ENCODE measurements at regions not wholly inside any gene's neighbourhood (a gene's known extent, or its start where the extent isn't known, plus 50 kb on each side); places are given as distances from the start of the nearest gene placed in this dataset.
"Not testable (repeated sequence)": the region's sequence is repeated elsewhere in the genome, so short reads cannot be mapped to it uniquely, and the experiment has no call there.

DNA sequence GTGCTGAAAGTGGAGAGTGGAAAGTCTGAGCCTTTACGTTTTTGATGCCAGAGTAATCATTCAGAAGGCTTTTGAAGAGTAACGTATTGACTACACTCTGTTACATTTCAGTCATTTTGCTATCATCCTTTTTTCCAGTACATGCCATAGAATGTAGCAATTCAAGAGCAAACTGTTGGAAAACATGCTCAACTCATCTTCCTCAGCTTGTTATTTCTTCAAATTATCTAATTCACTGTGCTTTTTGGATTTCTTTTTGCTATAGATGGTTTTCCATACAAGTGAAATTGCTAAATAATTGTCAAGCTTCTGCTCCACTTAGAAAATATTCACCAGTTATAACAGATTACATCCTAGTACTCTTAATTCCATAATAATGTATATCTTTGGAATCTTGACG is 129.9 kb upstream of the CLEC14A start:
- peaks cover 6% of the 10 kb centered on the region for H3K27me3 Mint-ChIP-seq
- CTCF ChIA-PET: no interaction called here
- intact Hi-C loops (cut with micrococcal nuclease): no loop called here
- H3K9me3 Mint-ChIP-seq: no peaks in the 10 kb centered on the region
- POLR2A ChIA-PET: no interaction called here
- H3K27ac Mint-ChIP-seq: no peak overlapping the region
- no peaks in the 10 kb centered on the region for H3K36me3 Mint-ChIP-seq
- no peak for DNase-seq
- no peak overlapping the region for H3K4me3 Mint-ChIP-seq
- no peaks in the 10 kb centered on the region for H3K4me1 Mint-ChIP-seq (ENCODE audit: low read depth)

DNA sequence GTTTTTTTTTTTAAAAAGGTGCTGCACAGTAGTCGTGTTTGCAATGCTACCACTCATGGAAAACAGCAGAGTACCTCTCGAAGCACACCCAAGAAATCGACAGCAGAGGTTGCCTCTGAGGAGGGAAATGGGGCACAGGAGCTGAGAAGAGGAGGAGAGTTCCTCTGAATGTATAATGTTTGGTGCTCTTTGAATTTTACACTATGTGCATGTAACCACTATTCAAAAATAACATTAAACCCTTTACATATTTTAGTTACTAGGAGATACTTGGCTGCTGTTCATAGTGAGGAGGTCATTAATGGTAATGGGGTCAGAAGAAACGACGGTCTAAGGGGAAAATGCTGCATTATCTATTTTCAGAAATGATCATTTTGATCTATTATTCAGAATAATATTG is 129.4 kb upstream of the CLEC14A start:
- Mint-ChIP-seq H3K4me3 (no peak overlapping the region), H3K9me3 (no peaks in the 10 kb centered on the region), H3K27me3 (peaks cover 7% of the 10 kb centered on the region), H3K4me1 (ENCODE audit: low read depth) (no peaks in the 10 kb centered on the region), H3K36me3 (no peaks in the 10 kb centered on the region), H3K27ac (no peak overlapping the region)
- intact Hi-C loops (cut with micrococcal nuclease): no loop called here
- POLR2A ChIA-PET: no interaction called here
- CTCF ChIA-PET: no interaction called here
- DNase-seq: no peak

DNA sequence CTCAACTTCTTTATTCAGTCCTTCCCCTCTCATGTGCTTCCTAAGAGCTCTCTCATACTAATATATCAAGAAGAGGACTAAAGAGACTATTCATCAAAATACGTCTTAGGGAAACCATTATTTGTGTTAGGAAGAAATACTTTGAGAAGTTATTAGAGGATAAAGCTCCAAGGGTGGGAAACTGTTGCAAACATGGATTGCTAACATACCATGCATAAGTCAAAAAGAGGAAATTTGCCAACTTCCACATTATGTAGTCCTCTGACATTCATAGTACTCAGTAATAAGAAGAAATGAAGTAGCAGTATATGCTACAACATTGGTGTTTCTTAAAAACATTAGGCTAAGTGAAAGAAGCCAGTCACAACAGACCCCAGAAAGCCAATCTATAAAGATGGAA is 128.8 kb upstream of the CLEC14A start:
- ChIA-PET CTCF (no interaction called here), POLR2A (no interaction called here)
- H3K9me3 Mint-ChIP-seq: no peaks in the 10 kb centered on the region
- no peak overlapping the region for H3K27ac Mint-ChIP-seq
- no peaks in the 10 kb centered on the region for H3K36me3 Mint-ChIP-seq
- no peak overlapping the region for H3K4me3 Mint-ChIP-seq
- intact Hi-C loops (cut with micrococcal nuclease): no loop called here
- H3K27me3 Mint-ChIP-seq: peaks cover 7% of the 10 kb centered on the region
- DNase-seq: no peak
- H3K4me1 Mint-ChIP-seq (ENCODE audit: low read depth): no peaks in the 10 kb centered on the region

DNA sequence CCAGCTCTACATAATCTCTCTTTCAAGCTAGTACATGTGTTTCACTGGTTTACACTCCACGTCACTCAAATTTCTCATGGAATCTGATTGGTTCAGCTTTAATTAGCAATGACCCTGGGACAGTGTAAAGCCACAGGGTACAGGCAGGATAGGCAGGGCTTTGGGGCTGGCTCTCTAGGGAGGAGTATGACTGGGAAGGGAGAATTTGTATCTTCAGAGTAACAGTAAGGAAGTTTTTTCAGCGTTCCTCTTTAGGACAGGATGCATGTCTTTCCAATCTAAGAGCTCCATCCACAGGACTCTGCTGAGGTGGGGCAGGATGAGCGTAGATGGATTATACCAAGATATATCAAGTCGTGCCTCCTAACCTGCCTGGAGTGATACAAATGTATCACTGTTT is 112.0 kb upstream of the CLEC14A start:
- Mint-ChIP-seq H3K9me3 (no peaks in the 10 kb centered on the region), H3K4me3 (no peak overlapping the region), H3K36me3 (no peaks in the 10 kb centered on the region), H3K4me1 (ENCODE audit: low read depth) (no peaks in the 10 kb centered on the region), H3K27ac (no peak overlapping the region), H3K27me3 (peaks cover 2% of the 10 kb centered on the region)
- CTCF ChIA-PET: no interaction called here
- no peak for DNase-seq
- intact Hi-C loops (cut with micrococcal nuclease): no loop called here
- POLR2A ChIA-PET: no interaction called here

DNA sequence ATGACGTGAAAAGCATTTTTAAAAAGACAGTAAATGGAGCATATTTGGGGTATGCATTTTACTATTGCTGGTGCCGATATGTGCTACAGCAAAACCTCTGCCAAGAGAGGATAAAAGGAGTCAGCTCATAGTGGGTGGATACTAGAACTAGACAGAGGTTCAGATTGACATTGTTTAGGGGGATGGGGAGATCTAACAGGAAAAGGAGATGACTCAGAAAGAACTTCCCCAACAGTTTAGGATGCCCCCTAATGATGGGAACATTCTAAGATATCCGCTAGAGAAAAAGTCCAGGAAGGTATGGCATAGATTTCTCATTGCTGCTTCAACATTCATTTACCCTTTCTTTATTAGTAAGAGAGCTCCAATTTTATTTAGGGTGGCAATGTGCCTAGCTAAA is 110.5 kb upstream of the CLEC14A start:
- POLR2A ChIA-PET: no interaction called here
- H3K4me3 Mint-ChIP-seq: no peak overlapping the region
- DNase-seq: no peak
- no peaks in the 10 kb centered on the region for H3K36me3 Mint-ChIP-seq
- H3K27ac Mint-ChIP-seq: no peak overlapping the region
- CTCF ChIA-PET: no interaction called here
- H3K27me3 Mint-ChIP-seq: peaks cover 2% of the 10 kb centered on the region
- H3K4me1 Mint-ChIP-seq (ENCODE audit: low read depth): no peaks in the 10 kb centered on the region
- H3K9me3 Mint-ChIP-seq: no peaks in the 10 kb centered on the region
- intact Hi-C loops (cut with micrococcal nuclease): no loop called here

DNA sequence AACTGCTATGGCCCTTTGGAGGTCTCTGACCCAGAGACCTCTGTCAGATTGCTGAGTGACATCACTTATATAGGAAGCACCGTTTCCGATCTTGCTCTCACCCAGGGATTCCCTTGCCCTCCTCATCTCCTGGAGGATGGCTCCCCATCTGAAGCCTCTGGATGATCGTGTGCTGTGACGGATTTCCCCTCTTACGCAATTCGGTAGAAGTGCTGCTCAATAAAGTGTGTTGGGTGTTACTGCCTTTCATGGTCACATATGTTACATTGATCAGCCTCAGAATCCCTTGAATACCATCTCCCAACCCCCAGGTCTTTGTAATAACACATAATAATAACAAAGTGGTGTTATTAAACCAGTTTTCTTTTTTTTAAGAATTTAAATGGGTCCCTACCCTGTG is 107.3 kb upstream of the CLEC14A start:
- no peaks in the 10 kb centered on the region for H3K36me3 Mint-ChIP-seq
- H3K27me3 Mint-ChIP-seq: no peaks in the 10 kb centered on the region
- H3K4me1 Mint-ChIP-seq (ENCODE audit: low read depth): no peaks in the 10 kb centered on the region
- DNase-seq: no peak
- H3K27ac Mint-ChIP-seq: no peak overlapping the region
- ChIA-PET CTCF (no interaction called here), POLR2A (no interaction called here)
- no peaks in the 10 kb centered on the region for H3K9me3 Mint-ChIP-seq
- no peak overlapping the region for H3K4me3 Mint-ChIP-seq
- intact Hi-C loops (cut with micrococcal nuclease): no loop called here

DNA sequence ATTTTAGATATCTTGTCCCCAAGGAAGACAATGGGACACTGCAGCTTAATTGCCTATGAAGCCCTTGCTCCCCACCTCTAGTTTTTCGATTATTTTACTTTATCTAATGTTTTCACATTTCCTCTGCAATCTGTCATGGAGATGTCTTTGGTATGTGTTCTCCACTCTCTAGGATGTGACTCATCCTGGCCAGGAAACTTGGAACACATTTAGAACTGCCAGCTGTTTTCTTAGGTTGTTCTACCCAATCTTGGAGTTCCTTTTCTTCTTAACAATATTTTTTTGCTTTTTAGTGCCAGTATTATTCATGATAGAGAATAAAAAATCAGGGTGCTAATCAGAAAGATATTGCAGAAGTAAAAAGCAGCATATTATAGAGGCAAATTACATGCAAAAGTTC is 101.7 kb upstream of the CLEC14A start:
- no peak overlapping the region for H3K4me3 Mint-ChIP-seq
- no peaks in the 10 kb centered on the region for H3K27me3 Mint-ChIP-seq
- intact Hi-C loops (cut with micrococcal nuclease): no loop called here
- DNase-seq: no peak
- POLR2A ChIA-PET: no interaction called here
- CTCF ChIA-PET: no interaction called here
- no peaks in the 10 kb centered on the region for H3K4me1 Mint-ChIP-seq (ENCODE audit: low read depth)
- no peak overlapping the region for H3K27ac Mint-ChIP-seq
- no peaks in the 10 kb centered on the region for H3K36me3 Mint-ChIP-seq
- peaks cover 6% of the 10 kb centered on the region for H3K9me3 Mint-ChIP-seq

DNA sequence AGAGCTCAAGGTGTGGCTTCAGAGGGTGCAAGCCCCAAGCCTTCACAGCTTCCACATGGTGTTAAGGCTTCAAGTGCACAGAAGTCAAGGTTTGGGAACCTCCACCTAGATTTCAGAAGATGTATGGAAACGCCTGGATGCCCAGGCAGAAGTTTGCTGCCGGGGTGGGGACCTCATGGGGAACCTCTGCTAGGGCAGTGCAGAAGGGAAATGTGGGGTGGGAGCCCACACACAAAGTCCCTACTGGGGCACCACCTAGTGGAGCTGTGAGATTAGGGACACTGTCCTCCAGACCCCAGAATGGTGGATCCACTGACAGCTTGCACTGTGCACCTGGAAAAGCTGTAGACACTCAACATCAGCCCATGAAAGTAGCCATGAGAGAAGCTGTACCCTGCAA is 99.6 kb upstream of the CLEC14A start:
- H3K9me3 Mint-ChIP-seq; H3K4me1 Mint-ChIP-seq (ENCODE audit: low read depth); H3K27ac Mint-ChIP-seq; H3K36me3 Mint-ChIP-seq; DNase-seq; intact Hi-C loops (cut with micrococcal nuclease); H3K4me3 Mint-ChIP-seq; POLR2A ChIA-PET; H3K27me3 Mint-ChIP-seq: not testable (repeated sequence)
- CTCF ChIA-PET: interaction anchor here (1.1 kb wide), 1 partner anchor 452 kb away, joined by 3 read pairs; no protein-coding TSS in a partner anchor

DNA sequence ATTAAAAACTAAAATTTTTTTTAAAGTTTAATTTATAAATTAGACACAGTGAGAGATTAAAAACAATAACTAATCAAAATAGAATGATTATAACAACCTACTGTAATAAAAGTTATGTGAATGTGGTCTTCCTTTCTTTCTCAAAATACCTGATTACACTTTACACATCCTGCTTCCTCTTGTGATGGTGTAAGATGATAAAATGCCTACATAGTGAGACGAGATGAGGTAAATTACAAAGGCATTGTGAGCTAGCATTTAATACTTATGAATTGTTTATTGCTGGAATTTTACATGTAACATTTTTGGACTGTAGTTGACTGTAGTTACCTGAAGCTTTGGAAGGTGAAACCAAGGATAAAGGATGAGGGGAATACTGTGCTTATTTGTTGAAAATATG is 94.2 kb upstream of the CLEC14A start:
- intact Hi-C loops (cut with micrococcal nuclease): no loop called here
- Mint-ChIP-seq H3K27ac (no peak overlapping the region), H3K4me3 (no peak overlapping the region), H3K27me3 (peaks cover 3% of the 10 kb centered on the region), H3K36me3 (no peaks in the 10 kb centered on the region), H3K9me3 (peaks cover 2% of the 10 kb centered on the region), H3K4me1 (ENCODE audit: low read depth) (no peaks in the 10 kb centered on the region)
- DNase-seq: no peak
- POLR2A ChIA-PET: no interaction called here
- CTCF ChIA-PET: no interaction called here

DNA sequence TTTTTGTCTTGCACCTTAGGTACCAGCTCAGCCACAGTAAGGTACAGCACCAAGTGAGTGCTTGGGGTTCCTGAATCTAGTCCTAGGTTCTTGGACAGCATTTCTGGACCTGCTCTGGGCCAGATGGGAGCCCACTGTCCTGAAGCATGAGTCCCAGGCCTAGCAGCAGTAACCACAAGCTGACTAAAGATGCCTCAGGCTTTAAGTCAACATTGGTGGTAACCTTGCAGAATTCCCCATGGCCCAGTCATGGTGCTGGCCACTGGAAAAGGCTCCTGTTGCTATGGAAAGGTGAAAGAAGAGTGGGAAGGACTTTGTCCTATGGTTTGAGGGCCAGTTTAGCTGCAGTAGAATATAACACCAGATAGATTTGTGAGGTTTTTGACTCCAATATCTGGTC is 86.9 kb upstream of the CLEC14A start:
- no peak overlapping the region for H3K27ac Mint-ChIP-seq
- CTCF ChIA-PET: no interaction called here
- POLR2A ChIA-PET: no interaction called here
- no peaks in the 10 kb centered on the region for H3K9me3 Mint-ChIP-seq
- H3K4me1 Mint-ChIP-seq (ENCODE audit: low read depth): no peaks in the 10 kb centered on the region
- intact Hi-C loops (cut with micrococcal nuclease): no loop called here
- H3K4me3 Mint-ChIP-seq: no peak overlapping the region
- no peak for DNase-seq
- peaks cover 3% of the 10 kb centered on the region for H3K27me3 Mint-ChIP-seq
- H3K36me3 Mint-ChIP-seq: no peaks in the 10 kb centered on the region

DNA sequence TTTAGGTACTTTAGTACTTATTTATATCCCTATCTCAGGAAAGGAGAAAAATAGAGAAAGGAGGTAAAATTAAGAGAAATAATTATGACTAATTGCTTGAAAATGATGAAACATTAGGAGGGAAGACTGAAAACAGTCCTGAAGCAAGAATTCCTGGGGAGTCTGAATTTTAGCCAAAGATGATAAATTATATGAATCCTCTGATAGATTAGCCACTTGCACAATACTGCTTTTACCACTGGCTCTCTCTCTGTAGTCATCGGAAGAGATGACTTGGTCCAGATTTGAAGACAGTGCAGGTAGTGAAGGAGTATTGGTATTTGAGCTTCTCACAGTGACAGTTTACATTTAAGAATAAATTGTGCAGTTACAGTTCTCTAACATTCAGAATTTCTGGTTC is 83.8 kb upstream of the CLEC14A start:
- no peak for DNase-seq
- intact Hi-C loops (cut with micrococcal nuclease): no loop called here
- POLR2A ChIA-PET: no interaction called here

DNA sequence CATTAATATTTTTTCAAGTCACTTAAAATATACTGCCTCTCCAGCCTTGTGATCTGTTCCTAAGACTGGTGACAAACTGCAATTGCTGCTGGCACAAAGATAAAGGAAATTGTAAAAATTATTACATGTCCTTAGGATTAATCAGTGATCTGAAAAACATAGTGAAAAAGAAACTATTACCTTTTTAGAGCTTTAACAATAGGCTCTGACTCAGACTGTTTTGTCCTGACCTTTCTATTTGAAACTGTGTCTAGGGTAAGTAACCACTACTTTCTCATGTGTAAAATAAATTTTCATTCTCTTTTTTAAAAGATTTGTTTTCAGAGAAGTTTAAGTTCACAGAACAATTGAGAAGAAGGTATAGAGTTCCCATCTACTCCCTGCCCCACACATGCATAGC is 80.4 kb upstream of the CLEC14A start:
- Mint-ChIP-seq H3K27ac (no peak overlapping the region), H3K9me3 (no peaks in the 10 kb centered on the region), H3K4me1 (ENCODE audit: low read depth) (no peaks in the 10 kb centered on the region), H3K27me3 (no peaks in the 10 kb centered on the region), H3K36me3 (no peaks in the 10 kb centered on the region), H3K4me3 (no peak overlapping the region)
- DNase-seq: no peak
- ChIA-PET CTCF (no interaction called here), POLR2A (no interaction called here)
- intact Hi-C loops (cut with micrococcal nuclease): no loop called here

More for the DNA sequence above, 83.8 kb upstream of the CLEC14A start:
- no peaks in the 10 kb centered on the region for H3K27me3 Mint-ChIP-seq
- no peaks in the 10 kb centered on the region for H3K36me3 Mint-ChIP-seq
- H3K4me1 Mint-ChIP-seq (ENCODE audit: low read depth): no peaks in the 10 kb centered on the region
- no peak overlapping the region for H3K27ac Mint-ChIP-seq
- H3K9me3 Mint-ChIP-seq: no peaks in the 10 kb centered on the region
- H3K4me3 Mint-ChIP-seq: no peak overlapping the region
- CTCF ChIA-PET: no interaction called here

DNA sequence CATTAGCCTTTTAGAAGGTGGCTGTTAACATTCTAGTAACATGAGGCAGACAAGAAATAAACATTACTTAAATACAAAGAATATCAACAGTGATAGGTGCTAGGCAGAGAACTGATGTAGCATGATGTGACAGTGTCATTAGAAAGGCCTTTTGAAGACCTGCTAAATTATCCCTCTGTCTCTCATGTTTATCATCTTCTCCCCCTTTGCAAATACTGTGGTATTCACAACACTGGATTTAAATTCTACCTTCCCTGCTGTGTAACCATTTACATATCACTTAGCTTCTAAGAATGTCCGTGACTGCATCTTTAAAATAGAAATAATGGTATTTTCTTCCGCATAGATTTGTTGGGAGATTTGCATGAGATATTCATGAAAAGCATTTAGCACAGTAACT is 74.4 kb upstream of the CLEC14A start:
- Mint-ChIP-seq H3K27me3 (no peaks in the 10 kb centered on the region), H3K4me3 (no peak overlapping the region), H3K27ac (no peak overlapping the region), H3K4me1 (ENCODE audit: low read depth) (no peaks in the 10 kb centered on the region), H3K9me3 (no peaks in the 10 kb centered on the region), H3K36me3 (no peaks in the 10 kb centered on the region)
- ChIA-PET CTCF (no interaction called here), POLR2A (no interaction called here)
- intact Hi-C loops (cut with micrococcal nuclease): no loop called here
- DNase-seq: no peak

DNA sequence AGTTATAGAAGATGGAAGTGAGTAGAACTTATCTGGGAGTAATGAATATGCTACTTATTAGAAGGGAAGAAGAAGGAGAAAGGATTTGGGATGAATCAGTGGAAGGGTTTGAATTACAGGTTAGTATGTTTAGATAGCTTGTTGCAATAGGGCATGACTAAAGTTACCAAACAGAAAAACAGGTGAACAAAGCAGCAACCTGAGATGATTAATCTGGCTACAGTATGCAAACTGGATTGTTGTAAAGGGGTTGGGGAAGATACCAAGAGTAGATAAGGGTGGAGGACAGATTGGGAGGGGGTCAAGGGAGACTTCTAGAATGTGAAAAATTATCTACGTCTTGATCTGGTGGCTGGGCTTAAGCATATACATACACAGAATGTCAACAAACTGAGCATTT is 73.4 kb upstream of the CLEC14A start:
- no peaks in the 10 kb centered on the region for H3K27me3 Mint-ChIP-seq
- H3K27ac Mint-ChIP-seq: no peak overlapping the region
- H3K36me3 Mint-ChIP-seq: no peaks in the 10 kb centered on the region
- no peaks in the 10 kb centered on the region for H3K9me3 Mint-ChIP-seq
- H3K4me1 Mint-ChIP-seq (ENCODE audit: low read depth): no peaks in the 10 kb centered on the region
- CTCF ChIA-PET: no interaction called here
- no peak for DNase-seq
- intact Hi-C loops (cut with micrococcal nuclease): no loop called here
- H3K4me3 Mint-ChIP-seq: no peak overlapping the region
- POLR2A ChIA-PET: no interaction called here

Data from activated CD4-positive, alpha-beta memory T cell treated with anti-CD3 and anti-CD28 coated beads for 36 hours (primary cell).